HG03558 (cell line): ENCODE measurements at regions not wholly inside any gene's neighbourhood (a gene's known extent, or its start where the extent isn't known, plus 50 kb on each side); places are given as distances from the start of the nearest gene placed in this dataset.
A peak's percentile ranks its signal among the peaks of the same experiment; 100 is the strongest.

Experiments
- ATAC-seq: cut with Tn5 transposase; IDR thresholded peaks from one replicate; pipeline ENCODE4 v1.9.1; 2021; ENCODE audit warnings: moderate number of reproducible peaks; ENCODE audit not compliant: unreplicated experiment; ENCODE audit errors: extremely low read depth

GRCh38 chr9:17846948-17847655 is 268.2 kb downstream of the SH3GL2 start:
- ATAC-seq, result no peak

- no peak for ATAC-seq
These were observed 269.0 kb downstream of the SH3GL2 start for GRCh38 chr9:17847908-17848307.

- ATAC-seq, result no peak
These were observed 273.2 kb downstream of the SH3GL2 start for GRCh38 chr9:17852108-17852507.

GRCh38 chr9:17854487-17854886 is 275.6 kb downstream of the SH3GL2 start:
- no peak for ATAC-seq

GRCh38 chr9:17856995-17857394 is 278.1 kb downstream of the SH3GL2 start:
- no peak for ATAC-seq

- ATAC-seq, result no peak
These were observed 280.4 kb downstream of the SH3GL2 start for GRCh38 chr9:17859228-17859627.

- ATAC-seq, result no peak
These were observed 281.1 kb downstream of the SH3GL2 start for GRCh38 chr9:17859987-17860386.

GRCh38 chr9:17862101-17862500 is 283.2 kb downstream of the SH3GL2 start:
- ATAC-seq, result no peak

- no peak for ATAC-seq
These were observed 283.8 kb downstream of the SH3GL2 start for GRCh38 chr9:17862629-17863028.

GRCh38 chr9:17863213-17863883 is 284.5 kb downstream of the SH3GL2 start:
- peak; percentile 65 for ATAC-seq

GRCh38 chr9:17863924-17864323 is 285.1 kb downstream of the SH3GL2 start:
- no peak for ATAC-seq

GRCh38 chr9:17864951-17865350 is 286.1 kb downstream of the SH3GL2 start:
- no peak for ATAC-seq

- no peak for ATAC-seq
These were observed 287.0 kb downstream of the SH3GL2 start for GRCh38 chr9:17865881-17866280.

GRCh38 chr9:17870722-17871121 is 291.9 kb downstream of the SH3GL2 start:
- no peak for ATAC-seq

GRCh38 chr9:17871213-17871890 is 292.5 kb downstream of the SH3GL2 start:
- ATAC-seq, result no peak

- ATAC-seq, result no peak
These were observed 297.0 kb downstream of the SH3GL2 start for GRCh38 chr9:17875886-17876285.

- ATAC-seq, result no peak
These were observed 297.8 kb downstream of the SH3GL2 start for GRCh38 chr9:17876687-17877086.

- ATAC-seq, result no peak
These were observed 300.0 kb downstream of the SH3GL2 start for GRCh38 chr9:17878810-17879370.

- ATAC-seq, result no peak
These were observed 302.5 kb downstream of the SH3GL2 start for GRCh38 chr9:17881371-17881770.

- no peak for ATAC-seq
These were observed 304.1 kb downstream of the SH3GL2 start for GRCh38 chr9:17882688-17883594.
